Suprapubic skin (tissue), 4 donors: ENCODE measurements at regions not wholly inside any gene's neighbourhood (a gene's known extent, or its start where the extent isn't known, plus 50 kb on each side); places are given as distances from the start of the nearest gene placed in this dataset.

Source experiments
- DNase-seq, 2 donors: peaks; one replicate each; pipeline ENCODE4 v3.0.0-alpha.2; 2019; ENCODE audit warnings: low spot score in 2 of 2
- H3K27ac ChIP-seq: fragments of 200-600 bp; sonication (generic); one replicate; pipeline ENCODE4 v1.5.1; 2019
- H3K27me3 ChIP-seq: fragments of 200-600 bp; sonication (generic); one replicate; pipeline ENCODE4 v1.5.1; 2019
- H3K36me3 ChIP-seq: fragments of 200-600 bp; sonication (generic); one replicate; pipeline ENCODE4 v1.5.1; 2019
- H3K4me1 ChIP-seq: fragments of 200-600 bp; sonication (generic); one replicate; pipeline ENCODE4 v1.5.1; 2019
- H3K4me3 ChIP-seq: fragments of 200-600 bp; sonication (generic); one replicate; pipeline ENCODE4 v1.5.1; 2019; ENCODE audit warnings: mild to moderate bottlenecking
- H3K9me3 ChIP-seq: fragments of 200-600 bp; sonication (generic); one replicate; pipeline ENCODE4 v1.5.1; 2019
- CTCF ChIP-seq, 2 donors: fragments of 200-600 bp in 1 of 2; fragments of 450-650 bp in 1 of 2; sonication (generic) in 1 of 2; IDR thresholded peaks; one replicate each; pipeline ENCODE4 v1.5.1; 2016 to 2019; ENCODE audit warnings: antibody characterized with exemption in 2 of 2, mild to moderate bottlenecking in 1 of 2, moderate library complexity in 1 of 2
- EP300 ChIP-seq: sonication (generic); formaldehyde crosslinking; IDR thresholded peaks from one replicate; pipeline ENCODE4 v1.6.1; 2017; ENCODE audit warnings: antibody characterized with exemption
- POLR2A ChIP-seq, 2 donors: fragments of 450-650 bp; IDR thresholded peaks; one replicate each; pipeline ENCODE4 v1.6.1; 2017; ENCODE audit warnings: antibody characterized with exemption in 2 of 2, mild to moderate bottlenecking in 2 of 2, moderate library complexity in 2 of 2
- POLR2AphosphoS5 ChIP-seq, 3 donors: sonication (generic); formaldehyde crosslinking; IDR thresholded peaks; one replicate each; pipeline ENCODE4 v1.6.1; 2017; ENCODE audit warnings: antibody characterized with exemption in 3 of 3
- WGBS: methylation state at CpG from one replicate; pipeline ENCODE4 v1.1.5; 2018; 5-methylcytosine and 5-hydroxymethylcytosine counted together

GRCh38 chr22:34722901-34723300 is 343.1 kb upstream of the ISX start:
- TF ChIP-seq POLR2AphosphoS5 (IDR thresholded peaks at IDR 0.05): no peak
- no peak for TF ChIP-seq CTCF (IDR thresholded peaks at IDR 0.05)
- no peak for TF ChIP-seq POLR2A (IDR thresholded peaks at IDR 0.05)
- TF ChIP-seq EP300: no peak
- H3K9me3 ChIP-seq: peaks cover 6% of the 10 kb centered on the region
- no peak overlapping the region for H3K27ac ChIP-seq
- WGBS: 71% methylated on average over 2 of the region's 2 CpGs
- H3K4me3 ChIP-seq: no peak overlapping the region
- H3K4me1 ChIP-seq: no peaks in the 10 kb centered on the region
- no peaks in the 10 kb centered on the region for H3K27me3 ChIP-seq
- no peak for DNase-seq
- H3K36me3 ChIP-seq: no peaks in the 10 kb centered on the region

- no peak overlapping the region for H3K27ac ChIP-seq
- 89% methylated on average over 1 of the region's 1 CpG for WGBS
- no peak for TF ChIP-seq CTCF (IDR thresholded peaks at IDR 0.05)
- no peak for TF ChIP-seq EP300
- TF ChIP-seq POLR2A (IDR thresholded peaks at IDR 0.05): no peak
- TF ChIP-seq POLR2AphosphoS5 (IDR thresholded peaks at IDR 0.05): no peak
- H3K4me1 ChIP-seq: no peaks in the 10 kb centered on the region
- no peak overlapping the region for H3K4me3 ChIP-seq
- no peaks in the 10 kb centered on the region for H3K36me3 ChIP-seq
- no peaks in the 10 kb centered on the region for H3K9me3 ChIP-seq
- no peak for DNase-seq
- H3K27me3 ChIP-seq: no peaks in the 10 kb centered on the region
Observed at GRCh38 chr22:34736081-34736480, 329.9 kb upstream of the ISX start.

- DNase-seq: no peak
- WGBS: 23% methylated on average over 3 of the region's 3 CpGs
Observed at GRCh38 chr22:34738661-34739400, 327.1 kb upstream of the ISX start.

GRCh38 chr22:34743110-34743751 is 322.7 kb upstream of the ISX start:
- no peak for TF ChIP-seq EP300
- TF ChIP-seq POLR2AphosphoS5 (IDR thresholded peaks at IDR 0.05): no peak
- no peak for TF ChIP-seq POLR2A (IDR thresholded peaks at IDR 0.05)
- TF ChIP-seq CTCF (IDR thresholded peaks at IDR 0.05): no peak
- no peak overlapping the region for H3K27ac ChIP-seq
- 67% methylated on average over 6 of the region's 6 CpGs for WGBS

More at GRCh38 chr22:34738661-34739400, 327.1 kb upstream of the ISX start:
- TF ChIP-seq EP300: no peak
- TF ChIP-seq POLR2A (IDR thresholded peaks at IDR 0.05): no peak
- TF ChIP-seq CTCF (IDR thresholded peaks at IDR 0.05): no peak
- TF ChIP-seq POLR2AphosphoS5 (IDR thresholded peaks at IDR 0.05): no peak
- Histone ChIP-seq H3K9me3 (no peaks in the 10 kb centered on the region), H3K27ac (no peak overlapping the region), H3K27me3 (no peaks in the 10 kb centered on the region), H3K36me3 (no peaks in the 10 kb centered on the region), H3K4me1 (no peaks in the 10 kb centered on the region), H3K4me3 (no peak overlapping the region)

GRCh38 chr22:34760276-34761008 is 305.5 kb upstream of the ISX start:
- TF ChIP-seq EP300: no peak
- no peak for TF ChIP-seq POLR2AphosphoS5 (IDR thresholded peaks at IDR 0.05)
- no peak for TF ChIP-seq POLR2A (IDR thresholded peaks at IDR 0.05)
- TF ChIP-seq CTCF (IDR thresholded peaks at IDR 0.05): no peak
- Histone ChIP-seq H3K4me1 (peaks cover 8% of the 10 kb centered on the region), H3K9me3 (no peaks in the 10 kb centered on the region), H3K4me3 (no peak overlapping the region), H3K27me3 (peaks cover 2% of the 10 kb centered on the region), H3K36me3 (no peaks in the 10 kb centered on the region), H3K27ac (no peak overlapping the region)
- DNase-seq: no peak
- WGBS: 38% methylated on average over 8 of the region's 8 CpGs

More at GRCh38 chr22:34743110-34743751, 322.7 kb upstream of the ISX start:
- no peak for DNase-seq
- Histone ChIP-seq H3K36me3 (no peaks in the 10 kb centered on the region), H3K9me3 (no peaks in the 10 kb centered on the region), H3K4me1 (no peaks in the 10 kb centered on the region), H3K4me3 (no peak overlapping the region), H3K27me3 (no peaks in the 10 kb centered on the region)
